ENCODE measurements at regions not wholly inside any gene's neighbourhood (a gene's known extent, or its start where the extent isn't known, plus 50 kb on each side); places are given as distances from the start of the nearest gene placed in this dataset.

DNA sequence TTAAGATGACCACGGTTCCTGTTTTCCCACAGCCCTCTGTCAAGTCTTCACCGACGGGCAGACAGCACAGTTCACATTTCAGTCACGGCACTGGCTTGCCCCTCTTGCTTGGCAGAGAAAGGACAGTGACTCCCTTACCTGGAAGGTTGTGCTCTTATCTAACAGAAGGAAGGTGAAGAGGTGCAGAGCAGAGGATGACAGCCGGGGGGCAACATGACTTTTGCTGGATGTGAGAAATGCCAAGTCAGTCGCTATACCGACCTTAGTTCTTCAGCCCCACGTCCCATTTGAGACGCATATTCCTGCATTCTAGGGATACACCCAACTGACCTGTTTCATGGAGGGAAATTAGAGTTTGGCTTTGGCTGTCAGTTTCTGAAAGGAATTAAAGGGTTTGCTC, 492.3 kb downstream of the NPIPA7 start:
- H3K4me3 ChIP-seq (ENCODE audit: low read depth, low read length), result no peak overlapping the region
- in situ Hi-C loops (cut with HindIII; ENCODE audit: low sequenced_read_pairs), result no loop called here
- TF ChIP-seq, protein P1, sequence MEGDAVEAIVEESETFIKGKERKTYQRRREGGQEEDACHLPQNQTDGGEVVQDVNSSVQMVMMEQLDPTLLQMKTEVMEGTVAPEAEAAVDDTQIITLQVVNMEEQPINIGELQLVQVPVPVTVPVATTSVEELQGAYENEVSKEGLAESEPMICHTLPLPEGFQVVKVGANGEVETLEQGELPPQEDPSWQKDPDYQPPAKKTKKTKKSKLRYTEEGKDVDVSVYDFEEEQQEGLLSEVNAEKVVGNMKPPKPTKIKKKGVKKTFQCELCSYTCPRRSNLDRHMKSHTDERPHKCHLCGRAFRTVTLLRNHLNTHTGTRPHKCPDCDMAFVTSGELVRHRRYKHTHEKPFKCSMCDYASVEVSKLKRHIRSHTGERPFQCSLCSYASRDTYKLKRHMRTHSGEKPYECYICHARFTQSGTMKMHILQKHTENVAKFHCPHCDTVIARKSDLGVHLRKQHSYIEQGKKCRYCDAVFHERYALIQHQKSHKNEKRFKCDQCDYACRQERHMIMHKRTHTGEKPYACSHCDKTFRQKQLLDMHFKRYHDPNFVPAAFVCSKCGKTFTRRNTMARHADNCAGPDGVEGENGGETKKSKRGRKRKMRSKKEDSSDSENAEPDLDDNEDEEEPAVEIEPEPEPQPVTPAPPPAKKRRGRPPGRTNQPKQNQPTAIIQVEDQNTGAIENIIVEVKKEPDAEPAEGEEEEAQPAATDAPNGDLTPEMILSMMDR (IDR thresholded peaks at IDR 0.05; ENCODE audit: low read depth, low read length), result no peak
- no peak for DNase-seq (ENCODE audit: low read depth, low spot score)

DNA sequence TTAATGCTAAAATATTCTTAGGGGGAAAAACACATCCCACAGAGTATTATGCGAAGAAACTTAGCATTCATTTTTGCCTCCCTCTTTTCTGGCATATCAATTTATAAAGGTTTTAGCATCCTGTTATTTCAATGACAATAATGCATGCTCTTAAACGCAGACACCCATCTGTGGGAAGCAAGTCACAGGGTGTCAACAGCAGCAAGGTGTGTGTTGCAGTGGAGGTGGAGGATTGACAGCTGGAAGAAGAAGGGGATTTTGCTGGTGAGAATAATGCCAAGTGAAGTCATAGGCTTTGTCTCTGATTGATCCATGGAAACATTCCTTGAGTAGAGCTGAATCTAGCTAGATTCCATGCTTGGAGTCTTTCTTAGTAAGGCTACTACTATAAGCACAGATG, 498.1 kb downstream of the NPIPA7 start:
- TF ChIP-seq, protein P1 (IDR thresholded peaks at IDR 0.05; ENCODE audit: low read depth, low read length), result no peak
- no peak for DNase-seq (ENCODE audit: low read depth, low spot score)
- H3K4me3 ChIP-seq (ENCODE audit: low read depth, low read length), result no peak overlapping the region
- in situ Hi-C loops (cut with HindIII; ENCODE audit: low sequenced_read_pairs), result no loop called here

DNA sequence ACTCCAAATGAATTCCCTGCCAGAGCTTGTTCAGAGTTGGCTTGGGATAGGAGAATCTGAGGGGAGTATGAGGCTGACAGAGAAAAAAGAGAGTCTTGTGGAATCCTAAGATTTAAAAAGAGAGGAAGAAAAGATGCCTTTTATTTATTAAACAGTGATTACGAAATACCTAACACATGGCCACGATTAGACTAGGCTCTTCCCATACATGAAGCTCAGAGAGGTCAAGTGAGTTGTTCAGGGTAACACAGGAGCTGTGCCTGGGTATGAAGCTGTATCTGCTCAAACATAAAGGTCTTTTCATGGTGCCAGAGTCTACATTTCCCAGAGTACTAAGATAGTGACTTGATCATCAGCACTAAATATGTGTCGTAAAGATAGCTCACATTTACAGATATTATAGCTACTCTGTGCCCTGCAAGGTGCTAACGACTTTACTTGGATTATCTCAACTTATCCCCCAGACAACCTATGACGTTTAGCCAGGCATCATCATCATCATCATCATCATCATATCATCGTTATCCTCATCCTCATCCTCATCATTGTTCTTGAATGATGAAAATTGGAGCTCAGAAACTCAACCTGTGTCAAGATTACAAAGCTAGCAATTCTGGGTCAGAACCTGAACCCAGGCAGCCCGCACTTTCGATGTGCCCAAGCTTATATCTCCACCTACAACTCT, 500.8 kb downstream of the NPIPA7 start:
- H3K4me3 ChIP-seq (ENCODE audit: low read depth, low read length), result no peak overlapping the region
- DNase-seq (ENCODE audit: low read depth, low spot score), result no peak
- TF ChIP-seq, protein P1 (IDR thresholded peaks at IDR 0.05; ENCODE audit: low read depth, low read length), result no peak
- in situ Hi-C loops (cut with HindIII; ENCODE audit: low sequenced_read_pairs), result no loop called here

DNA sequence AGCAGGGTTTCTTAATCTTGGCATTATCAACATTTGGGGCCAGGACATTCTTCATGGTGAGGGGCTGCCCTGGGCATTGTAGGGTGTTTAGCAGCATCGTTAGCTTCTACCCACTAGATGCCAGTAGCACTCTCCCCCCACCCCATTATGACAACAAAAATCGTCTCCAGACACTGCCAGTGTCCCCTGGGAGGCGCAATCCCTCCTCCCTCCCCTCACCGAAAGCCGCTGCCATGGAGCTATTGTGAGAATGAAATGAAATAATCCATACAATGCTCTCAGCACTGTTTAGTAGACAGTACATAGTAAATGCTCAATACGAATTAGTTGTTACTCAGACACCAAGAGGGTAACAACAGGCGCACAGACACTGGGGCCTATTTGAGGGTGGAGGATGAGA, 502.9 kb downstream of the NPIPA7 start:
- DNase-seq (ENCODE audit: low read depth, low spot score), result no peak
- in situ Hi-C loops (cut with HindIII; ENCODE audit: low sequenced_read_pairs), result no loop called here
- H3K4me3 ChIP-seq (ENCODE audit: low read depth, low read length), result no peak overlapping the region
- TF ChIP-seq, protein P1 (IDR thresholded peaks at IDR 0.05; ENCODE audit: low read depth, low read length), result no peak

DNA sequence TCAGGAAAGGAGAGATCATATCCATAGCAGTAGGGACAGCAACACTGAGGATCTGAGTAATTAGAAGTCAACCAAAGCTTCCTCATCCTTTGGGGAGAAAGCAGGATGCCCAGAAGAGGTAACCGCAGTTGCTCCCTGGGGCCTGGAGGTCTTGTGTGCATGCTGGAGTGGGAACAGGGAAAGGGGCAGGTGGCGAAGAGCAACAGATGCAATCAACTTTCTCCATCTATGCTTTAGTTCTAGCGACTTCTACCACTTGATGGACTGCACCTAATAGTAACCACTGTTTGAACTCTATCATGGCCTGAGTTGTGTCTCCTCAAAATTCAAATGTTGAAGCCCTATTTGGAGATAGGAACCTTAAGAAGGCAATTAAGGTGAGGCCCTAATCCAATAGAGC, 503.8 kb downstream of the NPIPA7 start:
- no peak for DNase-seq (ENCODE audit: low read depth, low spot score)
- H3K4me3 ChIP-seq (ENCODE audit: low read depth, low read length), result no peak overlapping the region
- TF ChIP-seq, protein P1 (IDR thresholded peaks at IDR 0.05; ENCODE audit: low read depth, low read length), result no peak
- in situ Hi-C loops (cut with HindIII; ENCODE audit: low sequenced_read_pairs), result no loop called here

DNA sequence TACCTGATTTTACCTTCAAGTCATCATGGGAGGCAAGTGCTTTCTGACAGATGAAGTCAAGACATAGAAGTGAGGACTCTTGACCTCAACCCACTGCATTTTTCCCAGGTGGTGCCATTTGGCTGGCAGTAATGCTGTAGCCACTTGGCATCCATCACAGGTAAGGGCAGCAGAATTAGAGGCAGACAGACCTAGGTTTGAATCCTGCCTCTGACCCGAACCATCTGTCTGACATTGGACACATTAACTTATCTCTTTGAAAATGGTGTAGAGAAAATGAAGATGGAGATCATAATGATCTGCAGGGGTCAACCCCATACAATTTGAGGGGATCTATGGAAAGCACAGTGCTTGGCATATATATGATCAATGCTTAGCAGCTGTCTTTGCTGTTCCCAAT, 505.5 kb downstream of the NPIPA7 start:
- TF ChIP-seq, protein P1 (IDR thresholded peaks at IDR 0.05; ENCODE audit: low read depth, low read length), result no peak
- DNase-seq (ENCODE audit: low read depth, low spot score), result no peak
- in situ Hi-C loops (cut with HindIII; ENCODE audit: low sequenced_read_pairs), result no loop called here
- no peak overlapping the region for H3K4me3 ChIP-seq (ENCODE audit: low read depth, low read length)

Measured in astrocyte of the spinal cord (primary cell).